ENCODE measurements at regions not wholly inside any gene's neighbourhood (a gene's known extent, or its start where the extent isn't known, plus 50 kb on each side); places are given as distances from the start of the nearest gene placed in this dataset.

DNA sequence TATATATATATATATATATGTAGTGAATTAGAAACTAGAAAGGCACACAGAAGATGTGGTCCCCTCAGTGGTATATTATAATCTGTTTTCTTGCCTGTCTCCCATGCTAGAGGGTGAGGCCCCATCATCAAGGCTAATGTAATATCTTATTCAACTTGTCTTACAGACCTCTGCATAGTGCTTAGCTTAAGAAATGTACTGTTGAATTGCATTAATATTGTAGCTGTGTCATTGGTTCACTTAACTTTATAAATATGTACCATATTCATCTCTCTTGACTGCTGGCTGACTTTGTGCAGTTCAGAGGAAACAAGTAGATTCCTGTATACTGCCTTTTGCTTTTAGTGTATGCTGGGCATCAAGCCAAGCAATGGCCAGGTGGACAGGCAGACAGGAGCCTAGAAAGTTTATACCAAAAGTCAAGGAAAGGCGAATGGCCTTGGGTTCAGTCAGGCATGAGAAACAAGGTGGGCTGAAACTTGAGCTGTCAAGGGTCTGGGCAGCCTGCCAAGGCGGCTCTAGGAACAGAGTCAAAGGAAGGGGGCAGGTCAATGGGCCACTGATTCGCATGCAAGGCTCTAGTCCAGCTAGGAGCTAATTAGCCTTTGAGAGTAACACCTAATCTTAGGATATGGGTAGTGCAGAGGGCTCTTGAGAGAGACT is 78.8 kb upstream of the LEF1 start:
- TF ChIP-seq, protein P1, sequence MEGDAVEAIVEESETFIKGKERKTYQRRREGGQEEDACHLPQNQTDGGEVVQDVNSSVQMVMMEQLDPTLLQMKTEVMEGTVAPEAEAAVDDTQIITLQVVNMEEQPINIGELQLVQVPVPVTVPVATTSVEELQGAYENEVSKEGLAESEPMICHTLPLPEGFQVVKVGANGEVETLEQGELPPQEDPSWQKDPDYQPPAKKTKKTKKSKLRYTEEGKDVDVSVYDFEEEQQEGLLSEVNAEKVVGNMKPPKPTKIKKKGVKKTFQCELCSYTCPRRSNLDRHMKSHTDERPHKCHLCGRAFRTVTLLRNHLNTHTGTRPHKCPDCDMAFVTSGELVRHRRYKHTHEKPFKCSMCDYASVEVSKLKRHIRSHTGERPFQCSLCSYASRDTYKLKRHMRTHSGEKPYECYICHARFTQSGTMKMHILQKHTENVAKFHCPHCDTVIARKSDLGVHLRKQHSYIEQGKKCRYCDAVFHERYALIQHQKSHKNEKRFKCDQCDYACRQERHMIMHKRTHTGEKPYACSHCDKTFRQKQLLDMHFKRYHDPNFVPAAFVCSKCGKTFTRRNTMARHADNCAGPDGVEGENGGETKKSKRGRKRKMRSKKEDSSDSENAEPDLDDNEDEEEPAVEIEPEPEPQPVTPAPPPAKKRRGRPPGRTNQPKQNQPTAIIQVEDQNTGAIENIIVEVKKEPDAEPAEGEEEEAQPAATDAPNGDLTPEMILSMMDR (IDR thresholded peaks at IDR 0.05; ENCODE audit: extremely low read depth in 1 of 2, insufficient read depth in 1 of 2, low read depth in 1 of 2, low read length in 2 of 2) = no peak
- TF ChIP-seq GATA2 (IDR thresholded peaks at IDR 0.05; ENCODE audit: insufficient read depth, insufficient read length, low read depth, low read length) (no peak), POLR2A (IDR thresholded peaks at IDR 0.05; ENCODE audit: low read depth, low read length) (no peak)

Data from endothelial cell of umbilical vein (primary cell).